GM23248 (cell line): ENCODE measurements at regions not wholly inside any gene's neighbourhood (a gene's known extent, or its start where the extent isn't known, plus 50 kb on each side); places are given as distances from the start of the nearest gene placed in this dataset.

Experiments used
- DNase-seq: peaks from one replicate; pipeline ENCODE4 v3.0.0-alpha.2; 2015
- H2AFZ ChIP-seq: fragments of 200-600 bp; sonication (generic); 2 replicates; pipeline ENCODE4 v1.6.1; 2016; ENCODE audit warnings: antibody characterized with exemption
- H3F3A ChIP-seq: fragments of 200-600 bp; sonication (generic); 2 replicates; pipeline ENCODE4 v1.6.1; 2016; ENCODE audit warnings: mild to moderate bottlenecking, antibody characterized with exemption, mixed run types; ENCODE audit not compliant: insufficient read depth
- H3K27ac ChIP-seq: fragments of 200-600 bp; sonication (generic); 2 replicates; pipeline ENCODE4 v1.5.1; 2016; ENCODE audit warnings: mild to moderate bottlenecking
- H3K27me3 ChIP-seq: fragments of 200-600 bp; sonication (generic); replicated peaks from 2 replicates; pipeline ENCODE4 v1.6.1; 2016; ENCODE audit warnings: mild to moderate bottlenecking; ENCODE audit not compliant: insufficient read depth
- H3K36me3 ChIP-seq: fragments of 200-600 bp; sonication (generic); 2 replicates; pipeline ENCODE4 v1.6.1; 2016; ENCODE audit warnings: low read depth, mild to moderate bottlenecking
- H3K4me1 ChIP-seq: fragments of 200-600 bp; sonication (generic); 2 replicates; pipeline ENCODE4 v1.6.1; 2016; ENCODE audit warnings: mild to moderate bottlenecking; ENCODE audit not compliant: insufficient read depth
- H3K4me2 ChIP-seq: fragments of 200-600 bp; sonication (generic); one replicate; pipeline ENCODE4 v1.6.1; 2016; ENCODE audit warnings: mild to moderate bottlenecking; ENCODE audit not compliant: unreplicated experiment
- H3K4me3 ChIP-seq: fragments of 200-600 bp; sonication (generic); 2 replicates; pipeline ENCODE4 v1.5.1; 2016; ENCODE audit warnings: mild to moderate bottlenecking
- H3K79me2 ChIP-seq: fragments of 200-600 bp; sonication (generic); 2 replicates; pipeline ENCODE4 v1.6.1; 2016; ENCODE audit warnings: mild to moderate bottlenecking; ENCODE audit not compliant: insufficient read depth
- H3K9ac ChIP-seq: fragments of 200-600 bp; sonication (generic); 2 replicates; pipeline ENCODE4 v1.6.1; 2016; ENCODE audit warnings: mild to moderate bottlenecking
- H3K9me2 ChIP-seq: fragments of 200-600 bp; sonication (generic); 2 replicates; pipeline ENCODE4 v1.6.1; 2016; ENCODE audit warnings: mixed run types, mild to moderate bottlenecking, moderate library complexity; ENCODE audit not compliant: insufficient read depth
- H3K9me3 ChIP-seq: fragments of 200-600 bp; sonication (generic); one replicate; pipeline ENCODE4 v1.6.1; 2017; ENCODE audit warnings: low read depth
- H4K20me1 ChIP-seq: fragments of 200-600 bp; sonication (generic); 2 replicates; pipeline ENCODE4 v1.6.0; 2016; ENCODE audit not compliant: insufficient read depth
- EZH2 ChIP-seq: fragments of 200-600 bp; sonication (generic); IDR thresholded peaks from 2 replicates; pipeline ENCODE4 v1.6.1; 2018; ENCODE audit warnings: antibody characterized with exemption, mild to moderate bottlenecking; ENCODE audit not compliant: insufficient read depth, poor library complexity, severe bottlenecking
- EZH2phosphoT487 ChIP-seq: fragments of 200-600 bp; sonication (generic); IDR thresholded peaks from 2 replicates; pipeline ENCODE4 v1.6.1; 2018; ENCODE audit warnings: antibody characterized with exemption, moderate library complexity, mild to moderate bottlenecking, low read depth; ENCODE audit not compliant: insufficient read depth
- WGBS, 2 experiments: methylation state at CpG; one replicate each; pipeline ENCODE4 v1.1.6; 2015 to 2017; ENCODE audit warnings: low lambda C conversion rate in 2 of 2, low coverage in 1 of 2; ENCODE audit errors: missing lambda C conversion rate in 2 of 2; 5-methylcytosine and 5-hydroxymethylcytosine counted together
- in situ Hi-C: fragments of 300-500 bp; cut with MboI; formaldehyde crosslinking; loops from 2 replicates; pipeline ENCODE4 v1.15.0; 2020

DNA sequence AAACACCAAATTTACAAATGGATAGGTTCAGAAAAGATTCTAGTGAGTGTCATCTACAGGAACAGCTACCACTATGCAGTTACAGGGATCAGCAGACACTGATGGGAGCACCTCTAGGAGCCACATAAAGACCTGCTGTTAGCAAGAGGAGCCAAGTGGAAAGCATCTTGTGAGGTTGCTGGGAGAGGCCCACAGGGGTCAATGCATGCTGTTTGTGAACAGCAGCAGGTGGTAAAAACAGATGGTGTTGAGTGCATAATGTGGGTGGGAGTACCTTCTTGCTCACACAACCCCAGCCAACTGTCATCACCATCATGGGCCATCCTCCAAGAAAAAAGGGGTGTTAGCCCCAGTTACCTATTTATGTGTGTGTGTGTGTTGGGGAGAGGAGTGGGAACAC, 215.2 kb upstream of the SSTR1 start:
- in situ Hi-C loops, result no loop called here
- no peak for DNase-seq

DNA sequence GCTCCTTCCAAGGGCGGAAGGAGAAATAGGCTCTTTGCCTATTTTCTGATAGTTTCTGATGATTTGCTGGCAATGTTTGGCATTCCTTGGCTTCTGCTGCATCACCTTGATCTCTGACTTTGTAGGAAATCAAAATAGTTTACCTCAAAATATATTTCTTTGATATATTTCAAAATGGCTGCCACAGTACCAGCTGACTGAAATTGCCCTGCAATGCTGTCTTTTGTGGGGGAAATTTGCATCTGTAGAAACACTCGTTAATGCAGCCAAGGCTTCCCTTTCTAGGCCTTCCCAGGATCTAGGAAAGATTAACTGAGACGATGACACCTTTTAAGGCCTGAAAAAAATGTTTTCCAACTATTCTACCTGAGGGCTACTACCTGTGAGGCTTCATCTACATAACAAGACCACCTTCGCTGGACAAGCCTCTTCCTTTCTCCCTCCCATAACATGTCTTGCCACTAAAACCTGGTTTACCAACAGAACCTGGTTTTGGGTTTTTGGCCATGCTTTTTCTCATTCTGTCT, 212.8 kb upstream of the SSTR1 start:
- Histone ChIP-seq H2AFZ (no peak overlapping the region), H3F3A (no peaks in the 10 kb centered on the region), H3K79me2 (no peaks in the 10 kb centered on the region), H3K27me3 (no peaks in the 10 kb centered on the region), H3K9me3 (no peaks in the 10 kb centered on the region), H3K36me3 (no peaks in the 10 kb centered on the region), H4K20me1 (no peaks in the 10 kb centered on the region), H3K9ac (no peak overlapping the region), H3K27ac (no peak overlapping the region), H3K9me2 (no peaks in the 10 kb centered on the region), H3K4me2 (no peak overlapping the region), H3K4me3 (no peak overlapping the region), H3K4me1 (no peaks in the 10 kb centered on the region)
- TF ChIP-seq EZH2, result no peak
- TF ChIP-seq EZH2phosphoT487, result no peak
- 72 to 77% methylated on average over 4 of the region's 4 CpGs for WGBS, 2 experiments
- in situ Hi-C loops, result no loop called here
- no peak for DNase-seq

More for the DNA sequence above, 215.2 kb upstream of the SSTR1 start:
- H3K4me1 ChIP-seq, result no peaks in the 10 kb centered on the region
- H2AFZ ChIP-seq, result no peak overlapping the region
- no peak overlapping the region for H3K9ac ChIP-seq
- H3K4me2 ChIP-seq, result no peak overlapping the region
- no peak overlapping the region for H3K4me3 ChIP-seq
- no peaks in the 10 kb centered on the region for H3K79me2 ChIP-seq
- no peaks in the 10 kb centered on the region for H3F3A ChIP-seq
- no peaks in the 10 kb centered on the region for H3K36me3 ChIP-seq
- H3K9me2 ChIP-seq, result no peaks in the 10 kb centered on the region
- H4K20me1 ChIP-seq, result no peaks in the 10 kb centered on the region
- no peaks in the 10 kb centered on the region for H3K27me3 ChIP-seq
- no peak overlapping the region for H3K27ac ChIP-seq
- TF ChIP-seq EZH2 (no peak), EZH2phosphoT487 (no peak)
- H3K9me3 ChIP-seq, result no peaks in the 10 kb centered on the region

DNA sequence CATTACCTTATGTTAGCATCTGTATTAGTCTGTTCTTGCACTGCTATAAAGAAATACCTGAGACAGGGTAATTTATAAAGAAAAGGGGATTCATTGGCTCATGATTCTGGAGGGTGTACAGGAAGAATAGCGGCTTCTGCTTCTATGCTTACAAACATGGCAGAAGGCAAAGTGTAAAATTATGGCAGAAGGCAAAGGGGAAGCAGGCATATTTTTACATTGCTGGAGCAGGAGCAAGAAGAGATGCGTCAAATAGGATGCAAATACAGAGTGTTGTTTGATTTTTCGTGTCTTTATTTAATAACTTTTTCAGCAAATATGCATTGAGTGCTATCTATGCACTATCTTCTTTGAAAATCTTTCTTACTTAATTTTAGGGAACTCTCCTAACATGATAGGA, 210.7 kb upstream of the SSTR1 start:
- Histone ChIP-seq H3K4me3 (no peak overlapping the region), H3K9ac (no peak overlapping the region), H4K20me1 (no peaks in the 10 kb centered on the region), H3K4me2 (no peak overlapping the region), H3K9me3 (no peaks in the 10 kb centered on the region), H3F3A (no peaks in the 10 kb centered on the region), H3K36me3 (no peaks in the 10 kb centered on the region), H3K4me1 (no peaks in the 10 kb centered on the region), H3K9me2 (no peaks in the 10 kb centered on the region), H3K27ac (no peak overlapping the region), H3K27me3 (no peaks in the 10 kb centered on the region), H3K79me2 (no peaks in the 10 kb centered on the region), H2AFZ (no peak overlapping the region)
- DNase-seq, result no peak
- no peak for TF ChIP-seq EZH2phosphoT487
- no peak for TF ChIP-seq EZH2
- 91 to 92% methylated on average over 3 of the region's 3 CpGs for WGBS, 2 experiments
- in situ Hi-C loops, result no loop called here

DNA sequence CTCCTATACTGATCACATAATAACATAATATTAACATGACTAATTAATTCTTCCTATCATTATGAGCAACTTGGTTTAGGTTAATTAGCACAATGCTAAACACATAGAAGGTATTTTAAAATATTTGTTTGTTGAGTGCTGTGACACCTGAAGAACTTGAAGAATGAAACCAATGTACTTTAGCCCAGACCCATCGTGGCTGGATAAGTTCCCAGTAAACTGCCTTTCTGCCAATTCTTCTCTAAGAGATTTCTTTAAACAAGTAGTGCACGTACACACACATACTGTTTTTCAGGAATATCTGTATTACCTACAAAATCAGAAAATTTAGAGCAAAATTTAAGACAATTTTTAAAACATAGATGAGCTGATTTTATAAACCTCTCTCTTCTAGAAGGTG, 207.4 kb upstream of the SSTR1 start:
- no peak for DNase-seq
- no peaks in the 10 kb centered on the region for H3K9me3 ChIP-seq
- H3F3A ChIP-seq, result no peaks in the 10 kb centered on the region
- 55 to 58% methylated on average over 2 of the region's 2 CpGs for WGBS, 2 experiments
- H3K79me2 ChIP-seq, result no peaks in the 10 kb centered on the region
- H3K9ac ChIP-seq, result no peak overlapping the region
- H3K4me2 ChIP-seq, result no peak overlapping the region
- in situ Hi-C loops, result no loop called here
- no peaks in the 10 kb centered on the region for H3K27me3 ChIP-seq
- H2AFZ ChIP-seq, result no peak overlapping the region
- no peaks in the 10 kb centered on the region for H3K9me2 ChIP-seq
- TF ChIP-seq EZH2phosphoT487 (no peak), EZH2 (no peak)
- H3K4me3 ChIP-seq, result no peak overlapping the region
- no peak overlapping the region for H3K27ac ChIP-seq
- no peaks in the 10 kb centered on the region for H3K36me3 ChIP-seq
- H3K4me1 ChIP-seq, result no peaks in the 10 kb centered on the region
- H4K20me1 ChIP-seq, result no peaks in the 10 kb centered on the region

DNA sequence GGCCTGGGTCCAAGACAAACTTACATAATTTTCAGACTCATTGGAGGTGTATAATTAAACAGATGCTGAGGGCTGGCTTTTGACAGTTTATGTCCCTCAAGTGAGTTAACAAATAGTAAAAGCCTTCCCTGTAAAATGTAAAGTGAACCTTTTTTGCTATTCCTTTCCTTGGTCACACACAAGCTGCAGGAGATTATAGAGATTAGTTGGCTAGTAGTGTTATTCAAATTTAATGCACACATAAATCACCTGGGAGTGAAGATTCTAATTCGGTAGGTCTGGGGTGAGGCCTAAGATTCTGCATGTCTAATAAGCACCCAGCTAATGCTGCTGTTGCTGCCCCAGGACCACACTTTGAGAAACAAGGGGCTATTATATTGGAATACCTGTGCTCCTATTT, 206.2 kb upstream of the SSTR1 start:
- no peak for TF ChIP-seq EZH2
- TF ChIP-seq EZH2phosphoT487, result no peak
- Histone ChIP-seq H3K36me3 (no peaks in the 10 kb centered on the region), H3K9me2 (no peaks in the 10 kb centered on the region), H3K4me2 (no peak overlapping the region), H3K4me3 (no peak overlapping the region), H3K79me2 (no peaks in the 10 kb centered on the region), H2AFZ (no peak overlapping the region), H3K27ac (no peak overlapping the region), H3F3A (no peaks in the 10 kb centered on the region), H3K4me1 (no peaks in the 10 kb centered on the region), H3K27me3 (no peaks in the 10 kb centered on the region), H3K9me3 (no peaks in the 10 kb centered on the region), H3K9ac (no peak overlapping the region), H4K20me1 (no peaks in the 10 kb centered on the region)
- in situ Hi-C loops, result no loop called here
- DNase-seq, result no peak
- 70 to 79% methylated on average over 1 of the region's 1 CpG for WGBS, 2 experiments
